Panc1 (cell line): ENCODE measurements at regions not wholly inside any gene's neighbourhood (a gene's known extent, or its start where the extent isn't known, plus 50 kb on each side); places are given as distances from the start of the nearest gene placed in this dataset.

Experiments
- ATAC-seq: fragments of 200-7000 bp; cut with Tn5 transposase; 2 replicates; pipeline ENCODE4 v1.9.1; 2020; ENCODE audit warnings: mild to moderate bottlenecking, moderate library complexity
- BruUV-seq: library from RNA; stranded (reverse); fragments of 400-500 nt; replicated peaks from 2 replicates; lab custom pipeline; 2021; lab: Mats Ljungman, UMichigan
- CTCF ChIA-PET: fragments of 300-600 bp; sonication (Branson Sonifier 250); formaldehyde crosslinking; loops from one replicate; lab custom pipeline; 2022; ENCODE audit warnings: antibody characterized with exemption; lab: Charles Lee
- POLR2A ChIA-PET: fragments of 300-600 bp; sonication (Branson Sonifier 250); formaldehyde crosslinking; loops from one replicate; lab custom pipeline; 2022; ENCODE audit warnings: antibody characterized with exemption; lab: Charles Lee
- DNase-seq: peaks from one replicate; pipeline ENCODE4 v3.0.0-alpha.2; 2010; ENCODE audit warnings: low read depth, low spot score
- H3K27ac ChIP-seq: 2 replicates; pipeline ENCODE4 v1.5.1; 2011; ENCODE audit warnings: mild to moderate bottlenecking, low read length, inconsistent platforms
- H3K27me3 ChIP-seq: fragments of 200-500 bp; sonication (Bioruptor generic); 2 replicates; pipeline ENCODE4 v1.6.0; 2014; ENCODE audit warnings: low read length, inconsistent platforms; ENCODE audit not compliant: control insufficient read depth, insufficient read depth
- H3K36me3 ChIP-seq: fragments of 200-500 bp; sonication (Bioruptor generic); 2 replicates; pipeline ENCODE4 v1.5.1; 2014; ENCODE audit warnings: inconsistent platforms, mild to moderate bottlenecking, low read length, moderate library complexity; ENCODE audit not compliant: control insufficient read depth, insufficient read depth
- H3K4me1 ChIP-seq: 2 replicates; pipeline ENCODE4 v1.5.1; 2011; ENCODE audit warnings: inconsistent platforms, mild to moderate bottlenecking, low read length, moderate library complexity; ENCODE audit not compliant: control insufficient read depth, insufficient read depth
- H3K4me3 ChIP-seq, 2 experiments: 2 replicates each; pipeline ENCODE4 v1.5.1; 2011 to 2012; ENCODE audit warnings: low read depth in 2 of 2, low read length in 2 of 2, mild to moderate bottlenecking in 2 of 2, inconsistent platforms in 1 of 2, moderate library complexity in 1 of 2
- H3K9me3 ChIP-seq: fragments of 200-500 bp; sonication (Bioruptor generic); 2 replicates; pipeline ENCODE4 v1.5.1; 2014; ENCODE audit warnings: low read depth, mild to moderate bottlenecking, inconsistent platforms, low read length, moderate library complexity; ENCODE audit not compliant: control insufficient read depth, insufficient read depth
- POLR2AphosphoS5 ChIP-seq: IDR thresholded peaks from 2 replicates; pipeline ENCODE4 v1.6.1; 2012; ENCODE audit warnings: mild to moderate bottlenecking, low read depth, low read length, moderate library complexity
- SIN3A ChIP-seq: IDR thresholded peaks from 2 replicates; pipeline ENCODE4 v1.6.1; 2012; ENCODE audit warnings: low read depth, mild to moderate bottlenecking, low read length, moderate library complexity, borderline replicate concordance; ENCODE audit not compliant: insufficient read depth
- TCF7L2 ChIP-seq: IDR thresholded peaks from 2 replicates; pipeline ENCODE4 v1.6.1; 2011; ENCODE audit warnings: mild to moderate bottlenecking, low read depth, low read length, inconsistent platforms
- in situ Hi-C: cut with HindIII; loops from 2 replicates; pipeline ENCODE4 v1.10.0; 2016; ENCODE audit warnings: low sequenced_read_pairs, low pct_unique_long_range_greater_than_20kb
- intact Hi-C: fragments of 100-400 bp; cut with micrococcal nuclease; formaldehyde crosslinking; loops from one replicate; pipeline ENCODE4 v1.10.0; 2022; ENCODE audit not compliant: unreplicated experiment
- TF ChIP-seq, protein P1 (sequence below): fragments of 450-650 bp; IDR thresholded peaks from 2 replicates; pipeline ENCODE4 v1.5.1; 2017; ENCODE audit warnings: mild to moderate bottlenecking
- TF ChIP-seq, protein P2 (sequence below), 2 experiments: IDR thresholded peaks; 2 replicates each; pipeline ENCODE4 v1.6.1; 2011 to 2012; ENCODE audit warnings: low read depth in 2 of 2, control low read depth in 1 of 2, low read length in 1 of 2, mild to moderate bottlenecking in 1 of 2, moderate library complexity in 1 of 2; ENCODE audit not compliant: insufficient read depth in 1 of 2

DNA sequence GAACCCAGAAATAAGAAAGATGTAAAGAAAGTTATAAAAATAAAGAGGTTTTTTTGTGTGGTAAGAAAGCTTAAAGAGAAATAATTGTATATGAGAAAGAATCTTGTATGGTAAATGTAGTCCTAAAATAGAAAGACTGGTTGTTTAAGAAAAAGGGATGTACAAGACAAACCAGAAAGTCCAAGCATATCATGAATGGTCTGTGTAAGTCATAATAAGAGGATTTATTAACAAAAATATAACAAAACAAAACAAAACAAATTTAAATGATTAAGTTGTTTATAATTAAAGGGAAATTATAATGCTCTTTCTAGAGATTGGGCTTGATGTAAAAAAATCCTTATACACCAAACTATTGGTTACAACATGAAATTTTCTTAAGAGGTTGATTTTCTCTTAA, 590.4 kb upstream of the PTGER4 start:
- peaks cover 30% of the 10 kb centered on the region for H3K9me3 ChIP-seq
- CTCF ChIA-PET, result no interaction called here
- TF ChIP-seq, protein P1, sequence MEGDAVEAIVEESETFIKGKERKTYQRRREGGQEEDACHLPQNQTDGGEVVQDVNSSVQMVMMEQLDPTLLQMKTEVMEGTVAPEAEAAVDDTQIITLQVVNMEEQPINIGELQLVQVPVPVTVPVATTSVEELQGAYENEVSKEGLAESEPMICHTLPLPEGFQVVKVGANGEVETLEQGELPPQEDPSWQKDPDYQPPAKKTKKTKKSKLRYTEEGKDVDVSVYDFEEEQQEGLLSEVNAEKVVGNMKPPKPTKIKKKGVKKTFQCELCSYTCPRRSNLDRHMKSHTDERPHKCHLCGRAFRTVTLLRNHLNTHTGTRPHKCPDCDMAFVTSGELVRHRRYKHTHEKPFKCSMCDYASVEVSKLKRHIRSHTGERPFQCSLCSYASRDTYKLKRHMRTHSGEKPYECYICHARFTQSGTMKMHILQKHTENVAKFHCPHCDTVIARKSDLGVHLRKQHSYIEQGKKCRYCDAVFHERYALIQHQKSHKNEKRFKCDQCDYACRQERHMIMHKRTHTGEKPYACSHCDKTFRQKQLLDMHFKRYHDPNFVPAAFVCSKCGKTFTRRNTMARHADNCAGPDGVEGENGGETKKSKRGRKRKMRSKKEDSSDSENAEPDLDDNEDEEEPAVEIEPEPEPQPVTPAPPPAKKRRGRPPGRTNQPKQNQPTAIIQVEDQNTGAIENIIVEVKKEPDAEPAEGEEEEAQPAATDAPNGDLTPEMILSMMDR, result no peak
- TF ChIP-seq, protein P2, sequence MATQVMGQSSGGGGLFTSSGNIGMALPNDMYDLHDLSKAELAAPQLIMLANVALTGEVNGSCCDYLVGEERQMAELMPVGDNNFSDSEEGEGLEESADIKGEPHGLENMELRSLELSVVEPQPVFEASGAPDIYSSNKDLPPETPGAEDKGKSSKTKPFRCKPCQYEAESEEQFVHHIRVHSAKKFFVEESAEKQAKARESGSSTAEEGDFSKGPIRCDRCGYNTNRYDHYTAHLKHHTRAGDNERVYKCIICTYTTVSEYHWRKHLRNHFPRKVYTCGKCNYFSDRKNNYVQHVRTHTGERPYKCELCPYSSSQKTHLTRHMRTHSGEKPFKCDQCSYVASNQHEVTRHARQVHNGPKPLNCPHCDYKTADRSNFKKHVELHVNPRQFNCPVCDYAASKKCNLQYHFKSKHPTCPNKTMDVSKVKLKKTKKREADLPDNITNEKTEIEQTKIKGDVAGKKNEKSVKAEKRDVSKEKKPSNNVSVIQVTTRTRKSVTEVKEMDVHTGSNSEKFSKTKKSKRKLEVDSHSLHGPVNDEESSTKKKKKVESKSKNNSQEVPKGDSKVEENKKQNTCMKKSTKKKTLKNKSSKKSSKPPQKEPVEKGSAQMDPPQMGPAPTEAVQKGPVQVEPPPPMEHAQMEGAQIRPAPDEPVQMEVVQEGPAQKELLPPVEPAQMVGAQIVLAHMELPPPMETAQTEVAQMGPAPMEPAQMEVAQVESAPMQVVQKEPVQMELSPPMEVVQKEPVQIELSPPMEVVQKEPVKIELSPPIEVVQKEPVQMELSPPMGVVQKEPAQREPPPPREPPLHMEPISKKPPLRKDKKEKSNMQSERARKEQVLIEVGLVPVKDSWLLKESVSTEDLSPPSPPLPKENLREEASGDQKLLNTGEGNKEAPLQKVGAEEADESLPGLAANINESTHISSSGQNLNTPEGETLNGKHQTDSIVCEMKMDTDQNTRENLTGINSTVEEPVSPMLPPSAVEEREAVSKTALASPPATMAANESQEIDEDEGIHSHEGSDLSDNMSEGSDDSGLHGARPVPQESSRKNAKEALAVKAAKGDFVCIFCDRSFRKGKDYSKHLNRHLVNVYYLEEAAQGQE (IDR thresholded peaks at IDR 0.05; ENCODE audit: insufficient read depth in 1 of 2, low read depth in 2 of 2, low read length in 1 of 2), result no peak
- TF ChIP-seq POLR2AphosphoS5, result no peak
- H3K36me3 ChIP-seq, result no peaks in the 10 kb centered on the region
- in situ Hi-C loops (no loop called here), intact Hi-C loops (no loop called here)
- H3K27me3 ChIP-seq, result no peaks in the 10 kb centered on the region
- BruUV-seq, result no TSS peak
- no peak overlapping the region for H3K27ac ChIP-seq
- DNase-seq (no peak), ATAC-seq (no peak)
- H3K4me1 ChIP-seq, result no peaks in the 10 kb centered on the region
- no peak overlapping the region for H3K4me3 ChIP-seq
- POLR2A ChIA-PET, result no interaction called here

DNA sequence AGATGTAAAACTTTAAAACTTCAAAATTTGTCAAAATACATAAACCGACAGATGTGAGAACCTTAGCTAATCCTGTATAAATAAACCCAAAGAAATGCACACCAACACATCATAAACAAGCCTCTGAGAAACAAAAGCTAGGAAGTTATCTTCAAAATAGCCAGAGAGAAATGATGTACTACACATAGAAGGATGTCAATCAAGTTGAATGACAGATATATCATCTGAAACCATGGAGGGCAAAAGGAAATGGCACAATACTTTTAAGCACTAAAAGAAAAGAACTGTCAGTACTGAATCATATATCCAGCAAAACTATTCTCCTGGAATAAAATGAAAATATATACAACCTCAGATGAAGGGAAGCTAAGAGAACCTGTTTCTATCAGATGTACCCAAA, 595.1 kb upstream of the PTGER4 start:
- POLR2A ChIA-PET, result no interaction called here
- H3K36me3 ChIP-seq, result no peaks in the 10 kb centered on the region
- TF ChIP-seq, protein P1, result no peak
- TF ChIP-seq SIN3A (no peak), TCF7L2 (no peak), POLR2AphosphoS5 (no peak)
- TF ChIP-seq, protein P2 (IDR thresholded peaks at IDR 0.05; ENCODE audit: insufficient read depth in 1 of 2, low read depth in 2 of 2, low read length in 1 of 2), result no peak
- no TSS peak for BruUV-seq
- peaks cover 11% of the 10 kb centered on the region; the same call in 1 of the 2 replicates for H3K9me3 ChIP-seq
- no peak overlapping the region for H3K27ac ChIP-seq
- no peak overlapping the region for H3K4me3 ChIP-seq
- CTCF ChIA-PET, result no interaction called here
- H3K4me1 ChIP-seq, result no peaks in the 10 kb centered on the region
- H3K27me3 ChIP-seq, result no peaks in the 10 kb centered on the region
- intact Hi-C loops (no loop called here), in situ Hi-C loops (no loop called here)
- ATAC-seq, result no peak
- DNase-seq, result no peak
